Ascending aorta (tissue), 2 donors: ENCODE measurements at regions not wholly inside any gene's neighbourhood (a gene's known extent, or its start where the extent isn't known, plus 50 kb on each side); places are given as distances from the start of the nearest gene placed in this dataset.
"Not testable (repeated sequence)": the region's sequence is repeated elsewhere in the genome, so short reads cannot be mapped to it uniquely, and the experiment has no call there.

Experiments used
- DNase-seq, 2 donors: peaks; one replicate each; pipeline ENCODE4 v3.0.0-alpha.2; 2019; ENCODE audit warnings: low spot score in 2 of 2
- H3K27ac ChIP-seq, 2 donors: fragments of 200-600 bp; sonication (generic); one replicate each; pipeline ENCODE4 v1.5.1; 2016 to 2017; ENCODE audit warnings: mild to moderate bottlenecking in 1 of 2
- H3K27me3 ChIP-seq: fragments of 200-600 bp; sonication (generic); one replicate; pipeline ENCODE4 v1.5.1; 2017
- H3K36me3 ChIP-seq, 2 donors: fragments of 200-600 bp; sonication (generic); one replicate each; pipeline ENCODE4 v1.5.1; 2016
- H3K4me1 ChIP-seq, 2 donors: fragments of 200-600 bp; sonication (generic); one replicate each; pipeline ENCODE4 v1.5.1; 2016 to 2017; ENCODE audit warnings: mild to moderate bottlenecking in 1 of 2
- H3K4me3 ChIP-seq, 2 donors: fragments of 200-600 bp; sonication (generic); one replicate each; pipeline ENCODE4 v1.5.1; 2016 to 2017; ENCODE audit warnings: mild to moderate bottlenecking in 1 of 2
- H3K9me3 ChIP-seq, 2 donors: fragments of 200-600 bp; sonication (generic); one replicate each; pipeline ENCODE4 v1.5.1; 2016
- intact Hi-C: fragments of 100-400 bp; cut with DNase I; formaldehyde crosslinking; loops from one replicate; pipeline ENCODE4 v1.15.1; 2023
- TF ChIP-seq, protein P1 (sequence below), 3 experiments: fragments of 200-600 bp in 2 of 3; fragments of 450-650 bp in 1 of 3; sonication (generic) in 2 of 3; IDR thresholded peaks; one replicate each; pipeline ENCODE4 v1.5.1; 2016 to 2019; ENCODE audit warnings: antibody characterized with exemption in 3 of 3, mild to moderate bottlenecking in 1 of 3, moderate library complexity in 1 of 3

- TF ChIP-seq, protein P1, sequence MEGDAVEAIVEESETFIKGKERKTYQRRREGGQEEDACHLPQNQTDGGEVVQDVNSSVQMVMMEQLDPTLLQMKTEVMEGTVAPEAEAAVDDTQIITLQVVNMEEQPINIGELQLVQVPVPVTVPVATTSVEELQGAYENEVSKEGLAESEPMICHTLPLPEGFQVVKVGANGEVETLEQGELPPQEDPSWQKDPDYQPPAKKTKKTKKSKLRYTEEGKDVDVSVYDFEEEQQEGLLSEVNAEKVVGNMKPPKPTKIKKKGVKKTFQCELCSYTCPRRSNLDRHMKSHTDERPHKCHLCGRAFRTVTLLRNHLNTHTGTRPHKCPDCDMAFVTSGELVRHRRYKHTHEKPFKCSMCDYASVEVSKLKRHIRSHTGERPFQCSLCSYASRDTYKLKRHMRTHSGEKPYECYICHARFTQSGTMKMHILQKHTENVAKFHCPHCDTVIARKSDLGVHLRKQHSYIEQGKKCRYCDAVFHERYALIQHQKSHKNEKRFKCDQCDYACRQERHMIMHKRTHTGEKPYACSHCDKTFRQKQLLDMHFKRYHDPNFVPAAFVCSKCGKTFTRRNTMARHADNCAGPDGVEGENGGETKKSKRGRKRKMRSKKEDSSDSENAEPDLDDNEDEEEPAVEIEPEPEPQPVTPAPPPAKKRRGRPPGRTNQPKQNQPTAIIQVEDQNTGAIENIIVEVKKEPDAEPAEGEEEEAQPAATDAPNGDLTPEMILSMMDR (IDR thresholded peaks at IDR 0.05), result no peak
- no peaks in the 10 kb centered on the region for H3K4me1 ChIP-seq
- H3K9me3 ChIP-seq, result no peaks in the 10 kb centered on the region
- H3K27me3 ChIP-seq, result no peaks in the 10 kb centered on the region
- H3K4me3 ChIP-seq, result no peak overlapping the region
- intact Hi-C loops, result no loop called here
- no peak overlapping the region for H3K27ac ChIP-seq
- DNase-seq, result no peak
- no peaks in the 10 kb centered on the region for H3K36me3 ChIP-seq
Observed at GRCh38 chr7:32661929-32662328, 166.6 kb downstream of the AVL9 start.

- TF ChIP-seq, protein P1 (IDR thresholded peaks at IDR 0.05), result no peak
- H3K9me3 ChIP-seq, result no peaks in the 10 kb centered on the region
- H3K27me3 ChIP-seq, result no peaks in the 10 kb centered on the region
- no peak overlapping the region for H3K27ac ChIP-seq
- no peaks in the 10 kb centered on the region for H3K4me1 ChIP-seq
- no peak for DNase-seq
- H3K4me3 ChIP-seq, result no peak overlapping the region
- intact Hi-C loops, result no loop called here
- no peaks in the 10 kb centered on the region for H3K36me3 ChIP-seq
Observed at GRCh38 chr7:32661501-32661900, 166.2 kb downstream of the AVL9 start.

GRCh38 chr7:32660936-32661335, 165.6 kb downstream of the AVL9 start:
- Histone ChIP-seq H3K9me3 (no peaks in the 10 kb centered on the region), H3K27me3 (no peaks in the 10 kb centered on the region), H3K36me3 (no peaks in the 10 kb centered on the region), H3K4me3 (no peak overlapping the region), H3K27ac (no peak overlapping the region), H3K4me1 (no peaks in the 10 kb centered on the region)
- TF ChIP-seq, protein P1 (IDR thresholded peaks at IDR 0.05), result no peak
- no peak for DNase-seq
- intact Hi-C loops, result no loop called here

- no peaks in the 10 kb centered on the region for H3K36me3 ChIP-seq
- no peaks in the 10 kb centered on the region for H3K9me3 ChIP-seq
- DNase-seq, result no peak
- H3K4me3 ChIP-seq, result no peak overlapping the region
- TF ChIP-seq, protein P1 (IDR thresholded peaks at IDR 0.05), result no peak
- no peaks in the 10 kb centered on the region for H3K27me3 ChIP-seq
- intact Hi-C loops, result no loop called here
- H3K27ac ChIP-seq, result no peak overlapping the region
- H3K4me1 ChIP-seq, result no peaks in the 10 kb centered on the region
Observed at GRCh38 chr7:32659853-32660252, 164.6 kb downstream of the AVL9 start.

- Histone ChIP-seq H3K4me3 (no peak overlapping the region), H3K4me1 (no peaks in the 10 kb centered on the region), H3K9me3 (no peaks in the 10 kb centered on the region), H3K27me3 (no peaks in the 10 kb centered on the region), H3K27ac (no peak overlapping the region), H3K36me3 (no peaks in the 10 kb centered on the region)
- intact Hi-C loops, result no loop called here
- no peak for DNase-seq
- TF ChIP-seq, protein P1 (IDR thresholded peaks at IDR 0.05), result no peak
Observed at GRCh38 chr7:32658467-32658869, 163.2 kb downstream of the AVL9 start.

- DNase-seq, result no peak
- intact Hi-C loops, result no loop called here
- TF ChIP-seq, protein P1 (IDR thresholded peaks at IDR 0.05), result no peak
- Histone ChIP-seq H3K36me3 (no peaks in the 10 kb centered on the region), H3K4me3 (no peak overlapping the region), H3K4me1 (no peaks in the 10 kb centered on the region), H3K27ac (no peak overlapping the region), H3K9me3 (no peaks in the 10 kb centered on the region), H3K27me3 (no peaks in the 10 kb centered on the region)
Observed at GRCh38 chr7:32658034-32658433, 162.7 kb downstream of the AVL9 start.

DNA sequence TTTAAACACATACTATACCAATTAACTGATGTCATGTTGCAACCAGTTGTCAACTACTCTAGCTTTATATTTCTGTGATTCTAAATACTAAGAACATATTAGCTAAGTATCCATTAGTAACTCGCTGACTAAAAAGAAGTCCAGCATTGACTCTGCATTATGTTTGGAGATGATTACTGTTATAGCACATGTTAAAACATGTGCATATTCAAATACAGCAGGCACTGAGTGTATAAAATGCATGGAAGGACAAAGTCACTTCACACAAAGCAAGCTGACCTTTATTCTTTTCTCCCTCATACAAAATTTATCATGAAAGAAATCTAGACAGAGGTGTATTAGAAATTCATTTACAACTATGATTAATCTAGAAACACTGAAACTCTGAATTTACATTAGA, 159.3 kb downstream of the AVL9 start:
- H3K27me3 ChIP-seq, H3K27ac ChIP-seq, H3K4me3 ChIP-seq, H3K4me1 ChIP-seq, H3K9me3 ChIP-seq, intact Hi-C loops, H3K36me3 ChIP-seq, DNase-seq: not testable (repeated sequence)

DNA sequence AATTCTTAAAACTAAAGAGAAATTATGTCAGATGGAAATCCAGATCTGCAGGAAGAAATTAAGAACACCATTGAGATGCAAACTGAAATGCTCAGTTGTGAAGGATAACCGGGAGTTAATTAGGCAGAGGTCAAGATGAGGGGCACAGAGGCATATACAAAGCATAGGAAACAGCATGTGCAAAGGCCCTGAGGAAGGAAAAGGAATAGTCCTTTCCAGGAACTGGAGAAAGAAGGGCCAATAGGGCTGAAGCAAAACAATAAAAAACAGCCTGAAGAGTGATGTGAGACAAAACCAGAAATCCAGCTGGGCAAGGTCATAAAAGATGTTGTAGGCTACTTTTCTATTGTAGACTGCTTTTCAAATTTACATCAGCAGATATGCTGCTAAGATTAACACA, 155.1 kb downstream of the AVL9 start:
- intact Hi-C loops, H3K9me3 ChIP-seq, H3K36me3 ChIP-seq, H3K27me3 ChIP-seq, H3K27ac ChIP-seq, DNase-seq, H3K4me1 ChIP-seq, H3K4me3 ChIP-seq: not testable (repeated sequence)
